ENCODE measurements at regions not wholly inside any gene's neighbourhood (a gene's known extent, or its start where the extent isn't known, plus 50 kb on each side); places are given as distances from the start of the nearest gene placed in this dataset.
"Not testable (repeated sequence)": the region's sequence is repeated elsewhere in the genome, so short reads cannot be mapped to it uniquely, and the experiment has no call there.

DNA sequence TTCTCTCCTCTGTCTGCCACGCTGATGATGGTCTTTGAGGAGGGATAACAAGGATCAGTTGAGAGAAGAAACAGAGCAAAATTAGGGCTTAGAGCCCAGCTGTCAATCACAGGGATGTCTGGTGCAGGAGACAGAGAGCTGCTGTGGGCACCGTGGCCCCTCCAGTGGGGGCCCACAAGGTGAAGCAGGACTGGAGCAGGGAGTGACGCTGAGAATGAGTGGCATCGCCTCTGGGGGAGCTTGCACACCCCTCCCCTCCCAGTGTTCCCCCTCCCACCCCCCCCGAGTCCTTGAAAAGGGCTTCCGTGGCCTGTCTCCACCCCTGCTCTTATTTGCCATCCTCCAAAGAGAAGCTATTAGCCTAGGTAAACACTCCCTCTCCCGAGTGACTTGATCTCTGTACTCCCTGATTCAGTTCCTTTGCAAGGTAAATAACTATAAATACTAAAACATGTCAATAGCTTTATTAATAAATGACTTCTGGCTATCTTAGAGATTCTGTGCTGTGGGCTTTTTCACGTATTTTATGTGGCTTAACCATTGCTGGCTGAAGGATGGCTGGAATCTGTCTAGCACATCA lies 440.0 kb downstream of the ZNF536 start:
- Histone ChIP-seq H3K4me3 (ENCODE audit: low read length) (no peak overlapping the region), H3K27me3 (ENCODE audit: control insufficient read depth, insufficient read depth) (no peaks in the 10 kb centered on the region), H3K9me3 (ENCODE audit: control insufficient read depth, low read length) (no peaks in the 10 kb centered on the region), H3K4me1 (ENCODE audit: control insufficient read depth, insufficient read depth, low read length) (no peaks in the 10 kb centered on the region), H3K27ac (ENCODE audit: low read length) (no peak overlapping the region)
- intact Hi-C loops (cut with DNase I), result no loop called here
- no peak for DNase-seq
- 50% methylated on average over 8 of the region's 8 CpGs for WGBS
- ATAC-seq, result no peak

DNA sequence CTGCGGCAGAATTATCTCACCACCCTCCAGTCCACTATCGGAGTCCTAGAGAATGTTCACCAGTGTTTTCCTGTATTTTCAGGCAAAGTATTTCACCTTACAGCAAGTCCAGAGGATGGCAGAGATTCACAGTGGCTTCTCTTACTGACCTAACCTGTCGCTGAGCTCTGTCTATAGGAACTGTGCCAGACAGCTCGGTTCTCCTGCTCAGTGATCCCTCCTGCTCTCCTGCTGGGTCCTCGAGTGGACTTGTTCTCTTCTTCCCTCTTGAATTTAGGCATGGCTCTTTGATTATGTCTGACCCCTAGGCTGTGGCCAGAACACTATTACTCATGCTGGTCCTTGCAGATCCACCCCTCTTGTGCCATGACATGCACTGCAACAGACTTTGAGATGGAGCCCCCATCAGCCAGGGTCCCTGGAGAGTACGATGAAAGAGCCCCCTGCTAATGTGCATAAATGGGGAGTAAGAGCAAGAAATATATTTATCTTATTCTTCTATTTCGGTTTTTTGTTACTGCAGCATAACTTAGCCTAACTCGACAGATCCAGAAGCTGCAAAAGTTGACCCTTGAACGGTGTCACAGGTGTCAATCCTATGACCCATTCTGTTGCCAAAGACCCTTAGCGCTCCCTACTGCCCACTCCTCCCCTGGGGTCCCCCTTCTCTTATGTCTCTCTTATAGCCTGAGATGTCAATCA lies 439.4 kb downstream of the ZNF536 start:
- no peaks in the 10 kb centered on the region for H3K4me1 ChIP-seq (ENCODE audit: control insufficient read depth, insufficient read depth, low read length)
- intact Hi-C loops (cut with DNase I), result no loop called here
- no peaks in the 10 kb centered on the region for H3K9me3 ChIP-seq (ENCODE audit: control insufficient read depth, low read length)
- no peak overlapping the region for H3K27ac ChIP-seq (ENCODE audit: low read length)
- no peak for DNase-seq
- no peaks in the 10 kb centered on the region for H3K27me3 ChIP-seq (ENCODE audit: control insufficient read depth, insufficient read depth)
- H3K4me3 ChIP-seq (ENCODE audit: low read length), result no peak overlapping the region
- ATAC-seq, result no peak
- 77% methylated on average over 10 of the region's 10 CpGs for WGBS

DNA sequence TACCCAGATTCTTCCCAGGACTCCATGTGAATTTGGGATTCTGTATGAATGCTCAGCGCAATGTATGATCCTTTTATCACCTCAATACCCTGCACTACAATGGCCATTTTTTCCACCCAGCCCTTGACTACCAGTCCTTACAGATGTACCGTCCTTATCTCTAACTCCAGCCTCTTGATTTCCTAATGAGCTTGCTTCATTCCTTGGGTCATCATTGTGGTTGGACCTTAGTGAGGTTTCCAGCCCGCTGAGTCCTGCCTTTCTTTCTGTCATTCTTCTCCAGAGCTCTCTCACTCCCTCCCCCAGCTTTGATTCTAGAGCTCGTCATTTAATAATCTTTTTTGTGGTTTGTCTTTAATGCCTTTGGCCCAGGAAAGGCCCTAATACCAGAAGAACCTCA lies 438.5 kb downstream of the ZNF536 start:
- DNase-seq, result no peak
- no peaks in the 10 kb centered on the region for H3K4me1 ChIP-seq (ENCODE audit: control insufficient read depth, insufficient read depth, low read length)
- H3K27ac ChIP-seq (ENCODE audit: low read length), result no peak overlapping the region
- no peak for ATAC-seq
- intact Hi-C loops (cut with DNase I), result no loop called here
- H3K27me3 ChIP-seq (ENCODE audit: control insufficient read depth, insufficient read depth), result no peaks in the 10 kb centered on the region
- no peak overlapping the region for H3K4me3 ChIP-seq (ENCODE audit: low read length)
- WGBS, result 61% methylated on average over 4 of the region's 4 CpGs
- H3K9me3 ChIP-seq (ENCODE audit: control insufficient read depth, low read length), result no peaks in the 10 kb centered on the region

DNA sequence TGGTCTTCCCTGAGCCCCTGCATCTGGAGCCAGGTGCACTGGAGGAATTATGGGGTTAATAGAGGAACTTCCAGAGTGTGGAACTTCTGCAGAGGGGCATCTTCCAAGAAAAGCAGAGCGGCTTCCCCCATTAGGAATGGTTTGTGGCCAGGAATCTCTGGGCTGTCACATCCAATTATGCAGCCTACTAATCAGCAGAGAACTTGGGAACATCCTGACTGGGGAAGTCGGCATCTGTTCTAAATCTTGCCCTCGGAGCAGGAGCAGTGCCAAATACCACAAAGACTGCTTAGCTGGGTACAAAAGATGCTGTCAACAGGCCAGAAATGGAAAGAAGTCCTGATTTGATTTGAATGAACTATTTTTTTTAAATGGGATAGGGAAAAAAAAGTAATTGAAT lies 435.1 kb downstream of the ZNF536 start:
- no peak overlapping the region for H3K27ac ChIP-seq (ENCODE audit: low read length)
- ATAC-seq, result no peak
- 34% methylated on average over 3 of the region's 3 CpGs for WGBS

DNA sequence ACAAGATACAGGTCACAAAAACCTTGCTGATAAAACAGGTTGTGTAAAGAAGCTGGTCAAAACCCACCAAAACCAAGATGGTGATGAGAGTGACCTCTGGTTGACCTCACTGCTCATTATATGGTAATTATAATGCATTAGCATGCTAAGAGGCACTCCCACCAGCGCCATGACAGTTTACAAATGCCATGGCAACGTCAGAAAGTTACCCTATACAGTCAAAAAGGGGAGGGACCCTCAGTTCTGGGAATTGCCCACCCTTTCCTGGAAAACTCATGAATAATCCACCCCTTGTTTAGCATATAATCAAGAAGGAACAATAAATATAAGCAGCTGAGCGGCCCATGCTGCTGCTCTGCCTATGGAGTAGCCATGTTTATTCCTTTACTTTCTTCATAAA lies 434.1 kb downstream of the ZNF536 start:
- intact Hi-C loops (cut with DNase I), result no loop called here
- DNase-seq (no peak), ATAC-seq (no peak)
- Histone ChIP-seq H3K27ac (ENCODE audit: low read length) (no peak overlapping the region), H3K9me3 (ENCODE audit: control insufficient read depth, low read length) (no peaks in the 10 kb centered on the region), H3K27me3 (ENCODE audit: control insufficient read depth, insufficient read depth) (no peaks in the 10 kb centered on the region), H3K4me1 (ENCODE audit: control insufficient read depth, insufficient read depth, low read length) (no peaks in the 10 kb centered on the region), H3K4me3 (ENCODE audit: low read length) (no peak overlapping the region)
- WGBS, result 84% methylated on average over 3 of the region's 3 CpGs

More for the DNA sequence above, 435.1 kb downstream of the ZNF536 start:
- Histone ChIP-seq H3K27me3 (ENCODE audit: control insufficient read depth, insufficient read depth) (no peaks in the 10 kb centered on the region), H3K4me1 (ENCODE audit: control insufficient read depth, insufficient read depth, low read length) (no peaks in the 10 kb centered on the region), H3K9me3 (ENCODE audit: control insufficient read depth, low read length) (no peaks in the 10 kb centered on the region), H3K4me3 (ENCODE audit: low read length) (no peak overlapping the region)
- DNase-seq, result no peak
- intact Hi-C loops (cut with DNase I), result no loop called here

DNA sequence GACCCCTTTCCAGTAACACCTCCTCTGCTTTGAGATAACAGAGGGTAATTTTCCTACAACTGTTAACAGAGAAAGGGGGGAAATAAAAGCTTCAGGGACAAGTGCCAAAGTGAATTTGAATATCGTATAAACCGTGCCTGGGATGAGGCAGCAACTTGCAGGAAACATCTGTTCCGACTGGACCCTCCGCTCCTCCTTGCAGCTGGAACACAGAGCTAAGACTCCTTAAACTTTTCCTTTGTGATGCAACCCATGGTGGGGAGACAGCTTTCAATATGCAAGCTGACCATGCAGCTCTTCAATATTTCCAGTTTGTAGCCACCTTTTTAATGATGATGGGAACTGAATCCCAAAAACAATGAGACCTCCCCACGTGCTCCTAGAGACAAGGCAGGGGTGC lies 432.6 kb downstream of the ZNF536 start:
- H3K4me3 ChIP-seq (ENCODE audit: low read length), result no peak overlapping the region
- H3K27me3 ChIP-seq (ENCODE audit: control insufficient read depth, insufficient read depth), result no peaks in the 10 kb centered on the region
- ATAC-seq (no peak), DNase-seq (no peak)
- intact Hi-C loops (cut with DNase I), result no loop called here
- H3K27ac ChIP-seq (ENCODE audit: low read length), result no peak overlapping the region
- WGBS, result 21% methylated on average over 5 of the region's 5 CpGs
- no peaks in the 10 kb centered on the region for H3K4me1 ChIP-seq (ENCODE audit: control insufficient read depth, insufficient read depth, low read length)
- no peaks in the 10 kb centered on the region for H3K9me3 ChIP-seq (ENCODE audit: control insufficient read depth, low read length)

DNA sequence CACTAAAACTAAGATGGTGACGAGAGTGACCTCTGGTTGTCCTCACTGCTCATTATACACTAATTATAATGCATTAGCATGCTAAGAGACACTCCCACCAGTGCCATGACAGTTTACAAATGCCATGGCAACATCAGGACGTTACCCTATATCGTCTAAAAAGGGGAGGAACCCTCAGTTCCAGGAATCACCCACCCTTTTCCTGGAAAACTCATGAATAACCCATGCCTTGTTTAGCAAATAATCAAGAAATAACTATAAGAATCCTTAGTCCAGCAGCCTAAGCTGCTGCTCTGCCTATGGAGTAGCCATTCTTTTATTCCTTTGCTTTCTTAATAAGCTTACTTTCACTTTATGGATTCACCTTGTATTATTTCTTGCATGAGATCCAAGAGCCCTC lies 432.1 kb downstream of the ZNF536 start:
- H3K27ac ChIP-seq (ENCODE audit: low read length); H3K9me3 ChIP-seq (ENCODE audit: control insufficient read depth, low read length); intact Hi-C loops (cut with DNase I); ATAC-seq; H3K4me1 ChIP-seq (ENCODE audit: control insufficient read depth, insufficient read depth, low read length); H3K27me3 ChIP-seq (ENCODE audit: control insufficient read depth, insufficient read depth); H3K4me3 ChIP-seq (ENCODE audit: low read length); DNase-seq: not testable (repeated sequence)
- 26% methylated on average over 3 of the region's 3 CpGs for WGBS

DNA sequence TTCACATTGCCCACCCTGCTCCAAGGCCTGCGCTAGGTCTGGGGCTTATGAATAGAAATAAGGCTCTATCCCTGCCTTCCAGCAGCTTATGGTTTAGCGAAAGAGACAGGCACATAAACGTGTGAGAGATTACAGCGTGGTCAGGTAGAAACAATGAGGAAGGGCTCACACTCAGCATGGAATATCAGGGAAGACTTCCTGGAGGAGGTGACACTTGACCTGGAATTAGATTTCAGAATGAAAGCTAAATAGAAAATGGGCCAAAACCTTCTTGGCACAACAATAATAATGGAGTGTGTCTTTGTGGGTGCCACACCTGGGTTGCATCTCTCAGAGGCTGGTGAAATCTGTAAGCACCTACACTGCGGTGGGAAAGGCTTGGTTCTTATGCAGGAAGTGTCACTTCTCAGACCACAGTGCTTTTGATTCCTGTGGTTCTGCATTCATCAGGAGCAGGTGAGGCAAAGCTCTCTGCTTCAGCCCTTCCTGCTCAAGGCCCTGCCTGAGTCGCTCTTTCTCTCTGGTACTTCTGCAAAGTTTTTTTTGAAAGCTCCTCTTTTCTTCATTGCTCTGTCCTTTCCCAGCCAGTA lies 430.3 kb downstream of the ZNF536 start:
- DNase-seq, result no peak

DNA sequence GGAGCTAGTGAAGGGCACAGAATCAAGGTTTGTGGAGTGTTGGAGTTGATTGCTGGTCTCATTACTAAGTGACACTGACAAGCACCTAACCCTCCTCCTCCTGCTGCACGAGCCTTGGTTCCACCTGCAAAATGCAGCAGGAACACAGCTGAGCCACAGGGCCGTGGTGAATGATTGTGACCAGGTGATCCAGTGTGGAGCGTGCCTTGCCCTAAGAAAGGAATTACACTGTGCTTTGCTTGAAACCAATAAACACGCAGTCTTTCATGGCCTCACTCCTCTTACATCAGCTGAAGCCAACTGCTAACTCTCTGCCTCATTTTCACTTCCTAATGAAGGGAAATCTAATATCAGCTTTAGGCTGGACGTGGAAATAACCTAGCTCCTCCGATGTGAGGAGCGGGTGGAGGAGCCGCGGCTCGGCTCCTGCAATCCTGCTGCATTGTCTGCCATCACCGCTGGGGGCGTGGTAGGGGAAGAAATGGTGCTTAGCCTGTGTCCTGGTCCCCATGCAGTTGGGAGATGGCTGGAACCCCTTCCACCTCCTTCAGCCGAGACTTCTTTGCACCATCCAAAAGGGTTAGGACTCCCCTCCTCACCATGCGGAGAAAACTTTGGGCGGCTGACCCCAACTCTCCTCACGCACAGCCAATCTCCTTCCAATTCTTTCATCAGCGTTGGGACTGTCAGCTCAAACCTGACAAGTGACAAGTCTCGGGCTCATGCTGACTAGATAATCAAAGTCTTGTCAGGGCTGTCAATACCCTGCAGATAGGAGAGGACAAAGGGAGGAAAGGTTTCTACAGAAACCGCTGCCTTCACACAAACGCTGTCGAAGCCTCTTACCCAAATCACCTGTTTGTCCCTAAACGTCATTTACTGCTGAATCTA lies 427.9 kb downstream of the ZNF536 start:
- ATAC-seq, result peak; percentile 33 to 67
- Histone ChIP-seq H3K4me3 (ENCODE audit: low read length) (no peak overlapping the region), H3K27me3 (ENCODE audit: control insufficient read depth, insufficient read depth) (no peaks in the 10 kb centered on the region), H3K4me1 (ENCODE audit: control insufficient read depth, insufficient read depth, low read length) (no peaks in the 10 kb centered on the region), H3K27ac (ENCODE audit: low read length) (no peak overlapping the region), H3K9me3 (ENCODE audit: control insufficient read depth, low read length) (no peaks in the 10 kb centered on the region)
- DNase-seq, result peak; percentile 23 to 75 (median 74)
- intact Hi-C loops (cut with DNase I), result no loop called here
- 18% methylated on average over 22 of the region's 22 CpGs for WGBS

More for the DNA sequence above, 430.3 kb downstream of the ZNF536 start:
- intact Hi-C loops (cut with DNase I), result no loop called here
- 78% methylated on average over 6 of the region's 6 CpGs for WGBS
- Histone ChIP-seq H3K9me3 (ENCODE audit: control insufficient read depth, low read length) (no peaks in the 10 kb centered on the region), H3K27ac (ENCODE audit: low read length) (no peak overlapping the region), H3K4me1 (ENCODE audit: control insufficient read depth, insufficient read depth, low read length) (no peaks in the 10 kb centered on the region), H3K27me3 (ENCODE audit: control insufficient read depth, insufficient read depth) (no peaks in the 10 kb centered on the region), H3K4me3 (ENCODE audit: low read length) (no peak overlapping the region)
- no peak for ATAC-seq

DNA sequence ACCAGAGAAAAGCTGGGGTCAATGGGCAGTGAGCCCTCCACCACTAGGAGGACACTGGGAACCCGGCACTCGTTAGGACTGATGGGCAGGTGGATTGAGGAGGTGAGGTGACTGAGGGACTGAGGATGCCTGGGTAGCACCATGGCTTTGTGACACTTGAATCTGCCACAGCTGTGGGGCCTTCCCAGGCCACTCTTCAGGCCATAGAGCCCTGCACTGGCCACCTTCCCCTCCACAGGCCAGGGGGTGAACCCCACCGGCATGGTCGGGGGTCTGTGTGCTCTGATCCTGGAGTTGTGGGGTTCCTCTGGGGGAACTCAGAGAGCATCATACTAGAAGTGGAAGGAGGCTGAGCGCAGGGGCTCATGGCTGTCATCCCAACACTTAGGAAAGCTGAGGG lies 423.5 kb downstream of the ZNF536 start:
- Histone ChIP-seq H3K27me3 (ENCODE audit: control insufficient read depth, insufficient read depth) (no peaks in the 10 kb centered on the region), H3K9me3 (ENCODE audit: control insufficient read depth, low read length) (no peaks in the 10 kb centered on the region), H3K4me1 (ENCODE audit: control insufficient read depth, insufficient read depth, low read length) (no peaks in the 10 kb centered on the region), H3K27ac (ENCODE audit: low read length) (no peak overlapping the region), H3K4me3 (ENCODE audit: low read length) (no peak overlapping the region)
- WGBS, result 81% methylated on average over 5 of the region's 5 CpGs
- DNase-seq (no peak), ATAC-seq (no peak)
- intact Hi-C loops (cut with DNase I), result no loop called here

All from right cardiac atrium (tissue), 5 donors.